IMR-90 (cell line): ENCODE measurements at regions not wholly inside any gene's neighbourhood (a gene's known extent, or its start where the extent isn't known, plus 50 kb on each side); places are given as distances from the start of the nearest gene placed in this dataset.

Experiments used
- ATAC-seq: fragments of 200-7000 bp; cut with Tn5 transposase; 2 replicates; pipeline ENCODE4 v1.9.1; 2020; ENCODE audit warnings: low read depth, mild to moderate bottlenecking, moderate library complexity
- BruUV-seq: library from RNA; stranded (reverse); fragments of 400-500 nt; replicated peaks from 2 replicates; lab custom pipeline; 2021; lab: Mats Ljungman, UMichigan
- CTCF ChIA-PET: fragments of 300-600 bp; formaldehyde crosslinking; extraction: SDS; loops from one replicate; lab custom pipeline; 2021; ENCODE audit warnings: antibody characterized with exemption; lab: Yijun Ruan, JAX
- POLR2A ChIA-PET: fragments of 300-600 bp; sonication (Branson Sonifier 250); formaldehyde crosslinking; loops from one replicate; lab custom pipeline; 2022; ENCODE audit warnings: antibody characterized with exemption; ENCODE audit not compliant: unreplicated experiment; lab: Charles Lee
- DNase-seq: peaks from one replicate; pipeline ENCODE4 v3.0.0; 2013
- H2AFZ ChIP-seq: replicated peaks from 2 replicates; pipeline ENCODE3; 2013; ENCODE audit warnings: low read length, mild to moderate bottlenecking; ENCODE audit not compliant: poor library complexity
- H2AK5ac ChIP-seq: 2 replicates; pipeline ENCODE4 v1.6.1; 2013; ENCODE audit warnings: low read depth, low read length, inconsistent platforms
- H2AK9ac ChIP-seq: replicated peaks from 2 replicates; pipeline ENCODE3; 2013; ENCODE audit warnings: mild to moderate bottlenecking, low read depth, low read length, moderate library complexity; ENCODE audit not compliant: poor library complexity
- H2BK120ac ChIP-seq: 2 replicates; pipeline ENCODE4 v1.6.1; 2013; ENCODE audit warnings: low read depth, low read length, inconsistent platforms
- H2BK15ac ChIP-seq: 3 replicates; pipeline ENCODE4 v1.6.1; 2013; ENCODE audit warnings: low read depth, low read length, inconsistent platforms
- H2BK20ac ChIP-seq: 2 replicates; pipeline ENCODE4 v1.6.1; 2013; ENCODE audit warnings: low read depth, mild to moderate bottlenecking, inconsistent platforms, low read length, moderate library complexity
- H2BK5ac ChIP-seq: 2 replicates; pipeline ENCODE4 v1.6.1; 2013; ENCODE audit warnings: mild to moderate bottlenecking, low read depth, low read length, inconsistent platforms; ENCODE audit not compliant: poor library complexity, severe bottlenecking
- H3K14ac ChIP-seq: replicated peaks from 2 replicates; pipeline ENCODE4 v1.6.1; 2013; ENCODE audit warnings: low read depth, low read length, inconsistent platforms
- H3K18ac ChIP-seq: 2 replicates; pipeline ENCODE4 v1.6.1; 2013; ENCODE audit warnings: low read depth, low read length, control low read depth
- H3K23ac ChIP-seq: 2 replicates; pipeline ENCODE4 v1.6.1; 2013; ENCODE audit warnings: low read depth, low read length, inconsistent platforms
- H3K27ac ChIP-seq: 2 replicates; pipeline ENCODE4 v1.5.1; 2013; ENCODE audit warnings: mild to moderate bottlenecking, control low read depth, low read length; ENCODE audit not compliant: insufficient read depth
- H3K27me3 ChIP-seq: 2 replicates; pipeline ENCODE4 v1.6.1; 2013; ENCODE audit warnings: low read length; ENCODE audit not compliant: control insufficient read depth, insufficient read depth
- H3K36me3 ChIP-seq: 2 replicates; pipeline ENCODE4 v1.6.1; 2013; ENCODE audit warnings: low read length, mixed read lengths; ENCODE audit not compliant: control insufficient read depth, insufficient read depth
- H3K4ac ChIP-seq: 2 replicates; pipeline ENCODE4 v1.6.1; 2013; ENCODE audit warnings: low read depth, low read length, inconsistent platforms
- H3K4me1 ChIP-seq: 2 replicates; pipeline ENCODE4 v1.6.1; 2013; ENCODE audit warnings: low read length, mixed read lengths; ENCODE audit not compliant: control insufficient read depth, insufficient read depth
- H3K4me2 ChIP-seq: 2 replicates; pipeline ENCODE4 v1.6.1; 2013; ENCODE audit warnings: low read depth, mild to moderate bottlenecking, control low read depth, low read length, moderate library complexity
- H3K4me3 ChIP-seq: 2 replicates; pipeline ENCODE4 v1.5.1; 2013; ENCODE audit warnings: low read depth, mild to moderate bottlenecking, control low read depth, low read length, moderate library complexity; ENCODE audit not compliant: insufficient read depth
- H3K56ac ChIP-seq: 2 replicates; pipeline ENCODE4 v1.6.1; 2013; ENCODE audit warnings: low read length, inconsistent platforms; ENCODE audit not compliant: insufficient read depth; ENCODE audit errors: extremely low read depth
- H3K79me1 ChIP-seq, 2 experiments: 2 replicates each; pipeline ENCODE4 v1.6.1; 2013; ENCODE audit warnings: low read length in 2 of 2, inconsistent platforms in 1 of 2, low read depth in 1 of 2
- H3K9ac ChIP-seq: 2 replicates; pipeline ENCODE4 v1.6.1; 2013; ENCODE audit warnings: low read depth, low read length, control low read depth
- H3K9me1 ChIP-seq: 2 replicates; pipeline ENCODE4 v1.6.1; 2013; ENCODE audit warnings: low read length, inconsistent platforms; ENCODE audit not compliant: insufficient read depth
- H3K9me3 ChIP-seq: 2 replicates; pipeline ENCODE4 v1.6.1; 2013; ENCODE audit warnings: low read length; ENCODE audit not compliant: control insufficient read depth, insufficient read depth
- H4K20me1 ChIP-seq: 2 replicates; pipeline ENCODE4 v1.6.1; 2013; ENCODE audit warnings: low read length, inconsistent platforms; ENCODE audit not compliant: insufficient read depth
- H4K5ac ChIP-seq: 2 replicates; pipeline ENCODE4 v1.6.1; 2013; ENCODE audit warnings: mild to moderate bottlenecking, low read depth, low read length, control low read depth
- H4K8ac ChIP-seq, 2 experiments: 2 replicates each; pipeline ENCODE4 v1.6.1; 2013; ENCODE audit warnings: low read depth in 2 of 2, low read length in 2 of 2, control low read depth in 1 of 2, inconsistent platforms in 1 of 2
- H4K91ac ChIP-seq: 2 replicates; pipeline ENCODE4 v1.6.1; 2013; ENCODE audit warnings: low read depth, low read length, inconsistent platforms; ENCODE audit not compliant: insufficient read depth
- BHLHE40 ChIP-seq: fragments of 150-350 bp; IDR thresholded peaks from 2 replicates; pipeline ENCODE4 v1.6.1; 2016; ENCODE audit warnings: mild to moderate bottlenecking, low read depth, low read length
- CHD1 ChIP-seq: IDR thresholded peaks from 2 replicates; pipeline ENCODE4 v1.6.1; 2012; ENCODE audit warnings: low read depth, low read length, improper control_type of control experiment
- FOS ChIP-seq: fragments of 150-350 bp; IDR thresholded peaks from 2 replicates; pipeline ENCODE4 v1.6.1; 2016; ENCODE audit warnings: low read depth, low read length
- MAFK ChIP-seq: IDR thresholded peaks from 2 replicates; pipeline ENCODE4 v1.6.1; 2012; ENCODE audit warnings: low read depth, low read length, improper control_type of control experiment
- MAZ ChIP-seq: IDR thresholded peaks from 2 replicates; pipeline ENCODE4 v1.6.1; 2012; ENCODE audit warnings: low read depth, mild to moderate bottlenecking, low read length, improper control_type of control experiment, moderate library complexity, borderline replicate concordance
- MXI1 ChIP-seq: IDR thresholded peaks from 2 replicates; pipeline ENCODE4 v1.6.1; 2012; ENCODE audit warnings: low read depth, mild to moderate bottlenecking, low read length, moderate library complexity, borderline replicate concordance
- NFE2L2 ChIP-seq: fragments of 150-350 bp; IDR thresholded peaks from 2 replicates; pipeline ENCODE4 v1.6.1; 2016; ENCODE audit warnings: low read depth, mild to moderate bottlenecking, low read length
- POLR2A ChIP-seq: IDR thresholded peaks from 2 replicates; pipeline ENCODE4 v1.6.1; 2012; ENCODE audit warnings: mild to moderate bottlenecking, low read depth, low read length
- dilution Hi-C: fragments of 300-500 bp; cut with HindIII; formaldehyde crosslinking; loops from one replicate; pipeline ENCODE4 v1.14.3; 2018; ENCODE audit warnings: low sequenced_read_pairs; ENCODE audit not compliant: unreplicated experiment
- in situ Hi-C: fragments of 300-500 bp; cut with MboI; formaldehyde crosslinking; loops from 3 replicates; pipeline ENCODE4 v1.14.3; 2019; ENCODE audit warnings: low sequenced_read_pairs, inconsistent platforms, mixed read lengths
- intact Hi-C: fragments of 100-400 bp; cut with micrococcal nuclease; formaldehyde crosslinking; loops from 2 replicates; pipeline ENCODE4 v1.10.0; 2022

DNA sequence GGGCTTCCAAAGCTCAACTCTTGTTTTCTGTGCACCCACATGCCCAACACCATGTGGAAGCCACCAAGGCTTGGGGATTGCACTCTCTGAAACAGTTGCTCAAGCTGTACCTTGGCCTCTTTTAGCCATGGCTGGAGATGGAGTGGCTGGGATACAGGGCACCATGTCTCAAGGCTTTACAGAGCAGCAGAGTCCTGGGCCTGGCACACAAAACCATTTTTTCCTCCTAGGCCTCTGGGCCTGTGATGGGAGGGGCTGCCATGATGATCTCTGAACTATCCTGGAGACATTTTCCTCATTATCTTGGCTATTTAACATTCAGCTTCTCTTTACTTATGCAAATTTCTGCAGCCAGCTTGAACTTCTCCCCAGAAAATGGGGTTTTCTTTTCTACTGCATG, 179.7 kb upstream of the LRP1B start:
- no peak overlapping the region for H3K4me3 ChIP-seq
- no peak overlapping the region for H2BK15ac ChIP-seq
- no peak overlapping the region for H2BK120ac ChIP-seq
- H3K36me3 ChIP-seq, result no peaks in the 10 kb centered on the region
- no peak overlapping the region for H3K27ac ChIP-seq
- ChIA-PET CTCF (no interaction called here), POLR2A (no interaction called here)
- H3K56ac ChIP-seq, result no peak overlapping the region
- no peak overlapping the region for H4K91ac ChIP-seq
- H3K9me3 ChIP-seq, result peaks cover 4% of the 10 kb centered on the region
- no peaks in the 10 kb centered on the region for H3K27me3 ChIP-seq
- in situ Hi-C loops, result no loop called here
- H2AK9ac ChIP-seq, result no peak overlapping the region
- no peak for TF ChIP-seq MAZ
- no peak for TF ChIP-seq CHD1
- no peak for TF ChIP-seq MAFK
- TF ChIP-seq NFE2L2, result no peak
- no peak for TF ChIP-seq BHLHE40
- TF ChIP-seq FOS, result no peak
- TF ChIP-seq MXI1, result no peak
- TF ChIP-seq POLR2A, result no peak
- no peaks in the 10 kb centered on the region for H3K9me1 ChIP-seq
- ATAC-seq, result no peak
- H3K4ac ChIP-seq, result no peak overlapping the region
- H2AFZ ChIP-seq, result no peak overlapping the region
- H3K23ac ChIP-seq, result no peak overlapping the region
- no peak overlapping the region for H3K18ac ChIP-seq
- H2BK5ac ChIP-seq, result no peak overlapping the region
- dilution Hi-C loops, result no loop called here
- no peak for DNase-seq
- H4K20me1 ChIP-seq, result no peaks in the 10 kb centered on the region
- no peak overlapping the region for H4K5ac ChIP-seq
- intact Hi-C loops, result no loop called here
- H3K14ac ChIP-seq, result no peak overlapping the region
- H4K8ac ChIP-seq, result no peak overlapping the region
- H2AK5ac ChIP-seq, result no peak overlapping the region
- no peak overlapping the region for H3K9ac ChIP-seq
- no peak overlapping the region for H2BK20ac ChIP-seq
- no peak overlapping the region for H3K4me2 ChIP-seq
- BruUV-seq, result no TSS peak
- H3K79me1 ChIP-seq, result no peaks in the 10 kb centered on the region
- H3K4me1 ChIP-seq, result no peaks in the 10 kb centered on the region
